Thyroid gland (tissue), 4 donors: ENCODE measurements at regions not wholly inside any gene's neighbourhood (a gene's known extent, or its start where the extent isn't known, plus 50 kb on each side); places are given as distances from the start of the nearest gene placed in this dataset.

Source experiments
- CTCF ChIP-seq, 6 experiments: fragments of 200-600 bp in 3 of 6; fragments of 450-650 bp in 3 of 6; sonication (generic) in 3 of 6; IDR thresholded peaks; one replicate each; pipeline ENCODE4 v1.5.1; 2016 to 2019; ENCODE audit warnings: antibody characterized with exemption in 6 of 6, mild to moderate bottlenecking in 2 of 6, inconsistent platforms in 1 of 6, moderate library complexity in 1 of 6
- POLR2A ChIP-seq, 2 donors: fragments of 450-650 bp; IDR thresholded peaks; one replicate each; pipeline ENCODE4 v1.6.1; 2017; ENCODE audit warnings: antibody characterized with exemption in 2 of 2, mild to moderate bottlenecking in 2 of 2, moderate library complexity in 1 of 2

- TF ChIP-seq POLR2A (IDR thresholded peaks at IDR 0.05) (no peak), CTCF (IDR thresholded peaks at IDR 0.05) (no peak)
These were observed 291.1 kb upstream of the MCTP2 start for GRCh38 chr15:93940226-93940625.
